Activated B cell treated with CpG ODN at 0.5 μM for 24 hours (primary cell): ENCODE measurements at regions not wholly inside any gene's neighbourhood (a gene's known extent, or its start where the extent isn't known, plus 50 kb on each side); places are given as distances from the start of the nearest gene placed in this dataset.

ENCODE experiments used
- ATAC-seq: fragments of 200-7000 bp; cut with Tn5 transposase; one replicate; pipeline ENCODE4 v1.10.0; 2021; ENCODE audit warnings: low read depth, mild to moderate bottlenecking, moderate library complexity
- CTCF ChIA-PET: fragments of 350-600 bp; sonication (Branson Sonifier 250); formaldehyde crosslinking; loops from one replicate; lab custom pipeline; 2021; ENCODE audit warnings: antibody characterized with exemption; lab: Charles Lee
- POLR2A ChIA-PET: fragments of 350-600 bp; sonication (Branson Sonifier 250); formaldehyde crosslinking; loops from one replicate; lab custom pipeline; 2021; ENCODE audit warnings: antibody characterized with exemption; lab: Charles Lee
- DNase-seq: peaks from one replicate; pipeline ENCODE4 v3.0.0; 2022
- H3K27ac Mint-ChIP-seq: one replicate; pipeline ENCODE4 v1.8.0; 2020; ENCODE audit warnings: mixed read lengths
- H3K27me3 Mint-ChIP-seq: one replicate; pipeline ENCODE4 v1.8.0; 2021; ENCODE audit warnings: mixed read lengths
- H3K36me3 Mint-ChIP-seq: one replicate; pipeline ENCODE4 v1.8.0; 2021; ENCODE audit warnings: low read depth, mixed read lengths
- H3K4me1 Mint-ChIP-seq: one replicate; pipeline ENCODE4 v1.8.0; 2021; ENCODE audit warnings: mixed read lengths
- H3K4me3 Mint-ChIP-seq: one replicate; pipeline ENCODE4 v1.8.0; 2020; ENCODE audit warnings: mild to moderate bottlenecking, mixed read lengths
- H3K9me3 Mint-ChIP-seq: one replicate; pipeline ENCODE4 v1.8.0; 2020; ENCODE audit warnings: mixed read lengths
- CTCF ChIP-seq: fragments of 200-600 bp; IDR thresholded peaks from one replicate; pipeline ENCODE4 v1.8.0; 2022; ENCODE audit warnings: antibody characterized with exemption, mild to moderate bottlenecking
- intact Hi-C: fragments of 100-400 bp; cut with micrococcal nuclease; formaldehyde crosslinking; loops from one replicate; pipeline ENCODE4 v1.15.1; 2024

GRCh38 chr12:17322090-17322489, 716.1 kb upstream of the LMO3 start:
- DNase-seq (no peak), ATAC-seq (no peak)
- Mint-ChIP-seq H3K27me3 (no peaks in the 10 kb centered on the region), H3K9me3 (peaks cover 15% of the 10 kb centered on the region), H3K36me3 (no peaks in the 10 kb centered on the region), H3K4me3 (no peak overlapping the region), H3K4me1 (no peaks in the 10 kb centered on the region), H3K27ac (no peak overlapping the region)
- ChIA-PET POLR2A (no interaction called here), CTCF (no interaction called here)
- intact Hi-C loops = no loop called here
- TF ChIP-seq CTCF = no peak

- Mint-ChIP-seq H3K27ac (no peak overlapping the region), H3K4me3 (no peak overlapping the region), H3K9me3 (peaks cover 20% of the 10 kb centered on the region), H3K4me1 (no peaks in the 10 kb centered on the region), H3K36me3 (no peaks in the 10 kb centered on the region), H3K27me3 (no peaks in the 10 kb centered on the region)
- intact Hi-C loops = no loop called here
- no peak for TF ChIP-seq CTCF
- DNase-seq (no peak), ATAC-seq (no peak)
- CTCF ChIA-PET = interaction anchor here (0.5 kb wide), 1 partner anchor 27 kb away, joined by 3 read pairs; no protein-coding TSS in a partner anchor
- POLR2A ChIA-PET = no interaction called here
Observed at GRCh38 chr12:17304503-17305347, 698.8 kb upstream of the LMO3 start.

- intact Hi-C loops = no loop called here
- Mint-ChIP-seq H3K36me3 (no peaks in the 10 kb centered on the region), H3K4me1 (no peaks in the 10 kb centered on the region), H3K27me3 (no peaks in the 10 kb centered on the region), H3K9me3 (peaks cover 26% of the 10 kb centered on the region), H3K4me3 (no peak overlapping the region), H3K27ac (no peak overlapping the region)
- DNase-seq = no peak
- POLR2A ChIA-PET = no interaction called here
- CTCF ChIA-PET = no interaction called here
- ATAC-seq = no peak
- no peak for TF ChIP-seq CTCF
Observed at GRCh38 chr12:17302001-17302400, 696.0 kb upstream of the LMO3 start.

GRCh38 chr12:17301544-17301943, 695.6 kb upstream of the LMO3 start:
- intact Hi-C loops = no loop called here
- Mint-ChIP-seq H3K9me3 (peaks cover 29% of the 10 kb centered on the region), H3K27me3 (no peaks in the 10 kb centered on the region), H3K27ac (no peak overlapping the region), H3K36me3 (no peaks in the 10 kb centered on the region), H3K4me1 (no peaks in the 10 kb centered on the region), H3K4me3 (no peak overlapping the region)
- CTCF ChIA-PET = no interaction called here
- DNase-seq (no peak), ATAC-seq (no peak)
- POLR2A ChIA-PET = no interaction called here
- no peak for TF ChIP-seq CTCF

- DNase-seq = no peak
- intact Hi-C loops = no loop called here
- Mint-ChIP-seq H3K36me3 (no peaks in the 10 kb centered on the region), H3K9me3 (peaks cover 14% of the 10 kb centered on the region), H3K27me3 (no peaks in the 10 kb centered on the region), H3K4me3 (no peak overlapping the region), H3K4me1 (no peaks in the 10 kb centered on the region), H3K27ac (no peak overlapping the region)
- no peak for ATAC-seq
- TF ChIP-seq CTCF = no peak
- ChIA-PET CTCF (no interaction called here), POLR2A (no interaction called here)
Observed at GRCh38 chr12:17296882-17297281, 690.9 kb upstream of the LMO3 start.
